Ecto neural progenitor cell (in vitro differentiated cells): ENCODE measurements at regions not wholly inside any gene's neighbourhood (a gene's known extent, or its start where the extent isn't known, plus 50 kb on each side); places are given as distances from the start of the nearest gene placed in this dataset.

Experiments used
- DNase-seq: peaks from one replicate; pipeline ENCODE4 v3.0.0-alpha.2; 2018; ENCODE audit warnings: low spot score

GRCh38 chr3:110530902-110531301 is 540.7 kb upstream of the NECTIN3 start:
- no peak for DNase-seq

GRCh38 chr3:110533089-110533488 is 538.5 kb upstream of the NECTIN3 start:
- DNase-seq = no peak

- DNase-seq = no peak
These were observed 529.0 kb upstream of the NECTIN3 start for GRCh38 chr3:110542552-110543150.

GRCh38 chr3:110544730-110545129 is 526.9 kb upstream of the NECTIN3 start:
- DNase-seq = no peak

GRCh38 chr3:110550511-110550910 is 521.1 kb upstream of the NECTIN3 start:
- no peak for DNase-seq

- DNase-seq = no peak
These were observed 509.0 kb upstream of the NECTIN3 start for GRCh38 chr3:110562621-110563020.

GRCh38 chr3:110564674-110565073 is 506.9 kb upstream of the NECTIN3 start:
- no peak for DNase-seq

- DNase-seq = no peak
These were observed 504.6 kb upstream of the NECTIN3 start for GRCh38 chr3:110567029-110567428.

GRCh38 chr3:110568246-110568645 is 503.4 kb upstream of the NECTIN3 start:
- no peak for DNase-seq

- no peak for DNase-seq
These were observed 502.5 kb upstream of the NECTIN3 start for GRCh38 chr3:110569073-110569472.

- DNase-seq = no peak
These were observed 495.9 kb upstream of the NECTIN3 start for GRCh38 chr3:110575702-110576101.

- no peak for DNase-seq
These were observed 494.7 kb upstream of the NECTIN3 start for GRCh38 chr3:110576960-110577359.

- DNase-seq = no peak
These were observed 493.8 kb upstream of the NECTIN3 start for GRCh38 chr3:110577854-110578253.

GRCh38 chr3:110579840-110580550 is 491.6 kb upstream of the NECTIN3 start:
- DNase-seq = no peak

- no peak for DNase-seq
These were observed 488.2 kb upstream of the NECTIN3 start for GRCh38 chr3:110583373-110583935.

- DNase-seq = no peak
These were observed 482.7 kb upstream of the NECTIN3 start for GRCh38 chr3:110588906-110589305.

GRCh38 chr3:110589341-110589740 is 482.3 kb upstream of the NECTIN3 start:
- no peak for DNase-seq

GRCh38 chr3:110593749-110594148 is 477.9 kb upstream of the NECTIN3 start:
- no peak for DNase-seq

- no peak for DNase-seq
These were observed 472.6 kb upstream of the NECTIN3 start for GRCh38 chr3:110598847-110599490.

- no peak for DNase-seq
These were observed 463.1 kb upstream of the NECTIN3 start for GRCh38 chr3:110608566-110608965.

GRCh38 chr3:110612045-110612444 is 459.6 kb upstream of the NECTIN3 start:
- DNase-seq = no peak

GRCh38 chr3:110614186-110614585 is 457.4 kb upstream of the NECTIN3 start:
- DNase-seq = no peak

- DNase-seq = no peak
These were observed 456.2 kb upstream of the NECTIN3 start for GRCh38 chr3:110615454-110615853.
